ENCODE measurements at regions not wholly inside any gene's neighbourhood (a gene's known extent, or its start where the extent isn't known, plus 50 kb on each side); places are given as distances from the start of the nearest gene placed in this dataset.
"Not testable (repeated sequence)": the region's sequence is repeated elsewhere in the genome, so short reads cannot be mapped to it uniquely, and the experiment has no call there.

DNA sequence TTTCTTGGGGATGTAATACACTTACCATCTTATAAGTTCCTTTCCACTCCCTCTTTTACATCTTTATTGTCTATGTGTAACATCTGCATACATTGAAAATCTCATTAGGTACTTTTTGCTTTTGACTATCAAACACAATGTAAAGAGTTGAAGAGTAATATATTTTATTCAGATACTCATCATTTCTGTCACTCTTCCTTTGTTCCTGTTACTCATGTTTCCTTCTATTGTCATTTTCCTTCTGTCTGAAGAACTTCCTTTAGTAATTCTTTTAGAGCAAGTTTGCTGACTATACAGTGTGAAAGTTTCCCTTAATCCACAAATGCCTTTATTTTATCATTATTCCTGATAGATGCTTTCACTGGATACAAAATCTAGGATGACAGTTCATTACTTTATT, 339.8 kb downstream of the SOX4 start:
- H3K9me3 ChIP-seq (ENCODE audit: control extremely low read depth in 1 of 5, control insufficient read depth in 4 of 5, insufficient read depth in 2 of 5, low read depth in 1 of 5, low read length in 4 of 5), result peaks cover 0 to 12% (median 0%) of the 10 kb centered on the region in 5 experiments
- no peak for DNase-seq
- no peak overlapping the region for H3K4me3 ChIP-seq (ENCODE audit: control insufficient read depth in 1 of 7, extremely low read depth in 1 of 7, insufficient read depth in 4 of 7, low read depth in 2 of 7, low read length in 6 of 7)
- no peak overlapping the region for H3K27ac ChIP-seq (ENCODE audit: insufficient read depth in 1 of 2, low read depth in 1 of 2, low read length in 2 of 2, poor library complexity in 1 of 2, severe bottlenecking in 2 of 2)
- H3K36me3 ChIP-seq (ENCODE audit: control insufficient read depth in 4 of 4, insufficient read depth in 4 of 4, low read length in 3 of 4), result peaks cover 0 to 11% (median 5%) of the 10 kb centered on the region in 4 experiments
- POLR2A ChIA-PET, result no interaction called here
- H3K4me1 ChIP-seq (ENCODE audit: control extremely low read depth in 1 of 4, control insufficient read depth in 4 of 4, insufficient read depth in 4 of 4, low read length in 3 of 4), result no peaks in the 10 kb centered on the region
- CTCF ChIA-PET, result no interaction called here
- H3K27me3 ChIP-seq (replicated peaks in 2 of 5; ENCODE audit: control insufficient read depth in 4 of 5, insufficient read depth in 5 of 5, low read length in 4 of 5), result no peaks in the 10 kb centered on the region

DNA sequence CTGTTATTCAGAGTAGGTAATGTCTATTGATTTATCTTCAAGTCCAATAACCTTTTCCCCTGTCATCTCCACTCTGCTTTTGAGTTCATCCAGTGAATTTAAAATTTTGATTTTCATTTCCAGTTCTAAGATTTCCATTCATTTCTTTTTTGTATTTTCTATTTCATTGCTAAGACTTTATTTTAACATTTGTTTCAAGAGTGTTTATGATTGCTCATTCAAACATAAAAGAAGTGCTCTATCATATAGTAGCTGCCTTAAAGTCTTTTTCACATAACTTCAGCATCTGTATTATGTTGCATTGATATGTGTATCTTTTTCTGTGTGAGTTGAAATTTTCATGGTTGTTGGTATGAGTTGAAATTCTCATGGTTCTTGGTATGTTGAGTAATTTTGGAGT, 341.6 kb downstream of the SOX4 start:
- ChIA-PET POLR2A (no interaction called here), CTCF (no interaction called here)
- Histone ChIP-seq H3K27ac (ENCODE audit: insufficient read depth in 1 of 2, low read depth in 1 of 2, low read length in 2 of 2, poor library complexity in 1 of 2, severe bottlenecking in 2 of 2) (no peak overlapping the region), H3K4me1 (ENCODE audit: control extremely low read depth in 1 of 4, control insufficient read depth in 4 of 4, insufficient read depth in 4 of 4, low read length in 3 of 4) (no peaks in the 10 kb centered on the region), H3K9me3 (ENCODE audit: control extremely low read depth in 1 of 5, control insufficient read depth in 4 of 5, insufficient read depth in 2 of 5, low read depth in 1 of 5, low read length in 4 of 5) (peaks cover 0 to 12% (median 0%) of the 10 kb centered on the region in 5 experiments), H3K36me3 (ENCODE audit: control insufficient read depth in 4 of 4, insufficient read depth in 4 of 4, low read length in 3 of 4) (peaks cover 0 to 11% (median 5%) of the 10 kb centered on the region in 4 experiments), H3K27me3 (replicated peaks in 2 of 5; ENCODE audit: control insufficient read depth in 4 of 5, insufficient read depth in 5 of 5, low read length in 4 of 5) (no peaks in the 10 kb centered on the region), H3K4me3 (ENCODE audit: control insufficient read depth in 1 of 7, extremely low read depth in 1 of 7, insufficient read depth in 4 of 7, low read depth in 2 of 7, low read length in 6 of 7) (no peak overlapping the region)
- DNase-seq, result no peak

DNA sequence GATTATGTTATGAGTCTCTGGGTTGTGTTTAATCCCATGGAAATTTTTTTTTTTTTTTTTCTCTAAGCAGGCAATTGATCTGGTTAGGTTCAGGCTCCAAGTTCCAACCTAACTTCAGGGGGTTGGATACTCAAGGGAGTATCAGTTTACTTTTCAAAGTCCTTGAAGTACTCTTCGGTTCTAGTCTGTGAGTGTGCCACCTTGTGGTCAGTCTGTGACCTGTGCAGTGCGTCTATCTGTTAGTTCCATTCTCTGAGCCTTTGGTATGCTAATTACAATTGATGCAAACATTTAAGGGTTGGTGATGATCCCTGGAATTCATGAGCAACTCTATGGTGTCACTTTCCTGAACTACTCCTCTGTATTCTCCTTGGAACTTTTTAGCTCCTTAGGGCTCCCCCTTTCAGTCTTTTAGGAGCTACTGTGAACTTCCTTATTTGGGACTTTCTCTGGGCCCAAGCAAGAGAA, 342.0 kb downstream of the SOX4 start:
- Histone ChIP-seq H3K4me1 (ENCODE audit: control extremely low read depth in 1 of 4, control insufficient read depth in 4 of 4, insufficient read depth in 4 of 4, low read length in 3 of 4) (no peaks in the 10 kb centered on the region), H3K9me3 (ENCODE audit: control extremely low read depth in 1 of 5, control insufficient read depth in 4 of 5, insufficient read depth in 2 of 5, low read depth in 1 of 5, low read length in 4 of 5) (peaks cover 0 to 10% (median 0%) of the 10 kb centered on the region in 5 experiments), H3K27me3 (replicated peaks in 2 of 5; ENCODE audit: control insufficient read depth in 4 of 5, insufficient read depth in 5 of 5, low read length in 4 of 5) (no peaks in the 10 kb centered on the region), H3K36me3 (ENCODE audit: control insufficient read depth in 4 of 4, insufficient read depth in 4 of 4, low read length in 3 of 4) (peaks cover 0 to 11% (median 3%) of the 10 kb centered on the region in 4 experiments), H3K4me3 (ENCODE audit: control insufficient read depth in 1 of 7, extremely low read depth in 1 of 7, insufficient read depth in 4 of 7, low read depth in 2 of 7, low read length in 6 of 7) (no peak overlapping the region), H3K27ac (ENCODE audit: insufficient read depth in 1 of 2, low read depth in 1 of 2, low read length in 2 of 2, poor library complexity in 1 of 2, severe bottlenecking in 2 of 2) (no peak overlapping the region)
- WGBS (ENCODE audit: insufficient coverage), result 83% methylated on average over 2 of the region's 2 CpGs
- POLR2A ChIA-PET, result no interaction called here
- CTCF ChIA-PET, result no interaction called here
- peak; percentile 14 to 34 (median 28) for DNase-seq

DNA sequence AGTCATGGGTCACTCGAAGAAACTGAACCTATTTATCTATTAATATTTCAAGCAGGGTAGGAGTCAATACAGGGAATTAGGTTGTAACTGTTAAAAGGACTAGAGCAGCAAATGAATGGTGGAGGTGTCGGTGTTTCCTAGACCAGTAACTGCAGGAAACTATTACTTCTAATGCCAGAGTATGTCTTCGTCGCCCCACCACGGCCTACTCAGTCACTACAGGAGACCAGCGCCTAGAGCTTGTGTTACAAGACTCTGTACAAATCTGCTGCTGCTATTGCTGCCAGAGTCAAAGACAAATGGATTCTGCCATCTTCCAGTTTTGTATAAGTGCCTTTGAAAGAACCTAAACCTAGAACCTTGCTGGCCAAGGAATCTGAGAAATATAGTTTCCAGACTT, 343.9 kb downstream of the SOX4 start:
- Histone ChIP-seq H3K36me3 (ENCODE audit: control insufficient read depth in 4 of 4, insufficient read depth in 4 of 4, low read length in 3 of 4) (no peaks in the 10 kb centered on the region), H3K9me3 (ENCODE audit: control extremely low read depth in 1 of 5, control insufficient read depth in 4 of 5, insufficient read depth in 2 of 5, low read depth in 1 of 5, low read length in 4 of 5) (peaks cover 0 to 5% (median 0%) of the 10 kb centered on the region in 5 experiments), H3K27ac (ENCODE audit: insufficient read depth in 1 of 2, low read depth in 1 of 2, low read length in 2 of 2, poor library complexity in 1 of 2, severe bottlenecking in 2 of 2) (no peak overlapping the region), H3K4me1 (ENCODE audit: control extremely low read depth in 1 of 4, control insufficient read depth in 4 of 4, insufficient read depth in 4 of 4, low read length in 3 of 4) (peaks cover 0 to 4% (median 2%) of the 10 kb centered on the region in 4 experiments), H3K27me3 (replicated peaks in 2 of 5; ENCODE audit: control insufficient read depth in 4 of 5, insufficient read depth in 5 of 5, low read length in 4 of 5) (no peaks in the 10 kb centered on the region), H3K4me3 (ENCODE audit: control insufficient read depth in 1 of 7, extremely low read depth in 1 of 7, insufficient read depth in 4 of 7, low read depth in 2 of 7, low read length in 6 of 7) (no peak overlapping the region)
- WGBS (ENCODE audit: insufficient coverage), result 90% methylated on average over 5 of the region's 6 CpGs
- CTCF ChIA-PET, result interaction anchor here (0.6 to 1.7 kb wide), 4 partner anchors 9 to 161 kb away, joined by 3 to 5 read pairs (median 3); no protein-coding TSS in a partner anchor
- POLR2A ChIA-PET, result no interaction called here
- no peak for DNase-seq

DNA sequence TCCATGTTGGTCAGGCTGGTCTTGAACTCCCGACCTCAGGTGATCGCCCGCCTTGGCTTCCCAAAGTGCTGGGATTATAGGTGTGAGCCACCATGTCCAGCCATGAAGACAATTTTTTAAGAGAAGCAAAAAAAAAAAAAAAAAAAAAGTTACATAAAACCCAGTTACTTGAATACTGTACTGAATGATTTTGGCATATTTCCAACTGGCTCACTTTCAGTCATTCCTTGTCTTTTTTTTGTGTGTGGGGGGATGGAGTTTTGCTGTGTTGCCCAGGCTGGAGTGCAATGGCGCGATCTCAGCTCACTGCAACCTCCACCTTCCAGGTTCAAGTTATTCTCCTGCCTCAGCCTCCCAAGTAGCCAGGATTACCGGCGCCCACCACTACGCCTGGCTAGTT, 345.5 kb downstream of the SOX4 start:
- DNase-seq; CTCF ChIA-PET; H3K27ac ChIP-seq (ENCODE audit: insufficient read depth in 1 of 2, low read depth in 1 of 2, low read length in 2 of 2, poor library complexity in 1 of 2, severe bottlenecking in 2 of 2); H3K4me3 ChIP-seq (ENCODE audit: control insufficient read depth in 1 of 7, extremely low read depth in 1 of 7, insufficient read depth in 4 of 7, low read depth in 2 of 7, low read length in 6 of 7); POLR2A ChIA-PET; H3K36me3 ChIP-seq (ENCODE audit: control insufficient read depth in 4 of 4, insufficient read depth in 4 of 4, low read length in 3 of 4); H3K27me3 ChIP-seq (replicated peaks in 2 of 5; ENCODE audit: control insufficient read depth in 4 of 5, insufficient read depth in 5 of 5, low read length in 4 of 5); H3K9me3 ChIP-seq (ENCODE audit: control extremely low read depth in 1 of 5, control insufficient read depth in 4 of 5, insufficient read depth in 2 of 5, low read depth in 1 of 5, low read length in 4 of 5): not testable (repeated sequence)
- WGBS (ENCODE audit: insufficient coverage), result 100% methylated on average over 3 of the region's 8 CpGs
- peaks cover 0 to 13% (median 4%) of the 10 kb centered on the region in 4 experiments for H3K4me1 ChIP-seq (ENCODE audit: control extremely low read depth in 1 of 4, control insufficient read depth in 4 of 4, insufficient read depth in 4 of 4, low read length in 3 of 4)

DNA sequence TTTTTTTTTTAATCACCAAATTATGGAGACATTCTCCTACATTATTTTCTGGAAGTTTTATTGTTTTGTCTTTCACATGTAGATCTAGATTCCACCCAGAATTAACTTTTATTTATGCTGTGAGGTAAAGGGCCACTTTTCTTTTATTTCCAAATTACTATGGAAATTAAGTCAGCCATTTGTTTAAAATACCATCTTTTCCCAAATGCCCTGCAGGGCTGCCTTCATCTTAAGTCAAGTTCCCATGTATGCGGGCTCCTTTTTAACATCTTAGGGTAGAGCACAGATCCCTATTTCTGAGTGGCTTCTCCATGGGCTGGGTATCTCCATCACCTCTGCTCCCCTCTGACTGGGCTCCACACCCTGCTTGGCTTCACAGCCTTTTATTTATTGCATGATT, 348.4 kb downstream of the SOX4 start:
- Histone ChIP-seq H3K27ac (ENCODE audit: insufficient read depth in 1 of 2, low read depth in 1 of 2, low read length in 2 of 2, poor library complexity in 1 of 2, severe bottlenecking in 2 of 2) (no peak overlapping the region), H3K4me1 (ENCODE audit: control extremely low read depth in 1 of 4, control insufficient read depth in 4 of 4, insufficient read depth in 4 of 4, low read length in 3 of 4) (peaks cover 0 to 13% (median 4%) of the 10 kb centered on the region in 4 experiments), H3K36me3 (ENCODE audit: control insufficient read depth in 4 of 4, insufficient read depth in 4 of 4, low read length in 3 of 4) (no peaks in the 10 kb centered on the region), H3K9me3 (ENCODE audit: control extremely low read depth in 1 of 5, control insufficient read depth in 4 of 5, insufficient read depth in 2 of 5, low read depth in 1 of 5, low read length in 4 of 5) (no peaks in the 10 kb centered on the region), H3K4me3 (ENCODE audit: control insufficient read depth in 1 of 7, extremely low read depth in 1 of 7, insufficient read depth in 4 of 7, low read depth in 2 of 7, low read length in 6 of 7) (no peak overlapping the region), H3K27me3 (replicated peaks in 2 of 5; ENCODE audit: control insufficient read depth in 4 of 5, insufficient read depth in 5 of 5, low read length in 4 of 5) (no peaks in the 10 kb centered on the region)
- 100% methylated on average over 1 of the region's 1 CpG for WGBS (ENCODE audit: insufficient coverage)
- ChIA-PET POLR2A (no interaction called here), CTCF (no interaction called here)
- DNase-seq, result no peak

DNA sequence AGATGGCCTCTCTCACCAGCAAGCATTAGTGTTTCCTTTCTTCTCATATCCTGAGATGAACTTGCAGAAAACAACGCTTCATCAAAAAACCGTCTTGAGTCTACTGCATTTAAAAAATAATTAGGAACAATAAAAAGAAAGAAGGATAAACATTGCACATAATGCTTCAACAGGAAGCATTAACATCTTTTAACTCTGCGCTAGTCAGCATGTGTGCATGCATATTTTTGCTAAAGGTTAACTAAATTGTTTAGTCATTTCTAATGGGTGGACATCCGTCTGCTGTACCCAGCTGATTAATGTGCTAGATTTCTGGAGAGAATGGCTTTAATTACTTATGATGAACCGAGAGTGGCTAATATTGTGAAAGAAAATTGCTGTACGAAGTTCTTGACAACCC, 349.3 kb downstream of the SOX4 start:
- CTCF ChIA-PET, result no interaction called here
- no peak overlapping the region for H3K4me3 ChIP-seq (ENCODE audit: control insufficient read depth in 1 of 7, extremely low read depth in 1 of 7, insufficient read depth in 4 of 7, low read depth in 2 of 7, low read length in 6 of 7)
- no peaks in the 10 kb centered on the region for H3K9me3 ChIP-seq (ENCODE audit: control extremely low read depth in 1 of 5, control insufficient read depth in 4 of 5, insufficient read depth in 2 of 5, low read depth in 1 of 5, low read length in 4 of 5)
- H3K36me3 ChIP-seq (ENCODE audit: control insufficient read depth in 4 of 4, insufficient read depth in 4 of 4, low read length in 3 of 4), result no peaks in the 10 kb centered on the region
- DNase-seq, result peak in 2 of 3 donors; percentile 21 to 29
- H3K27ac ChIP-seq (ENCODE audit: insufficient read depth in 1 of 2, low read depth in 1 of 2, low read length in 2 of 2, poor library complexity in 1 of 2, severe bottlenecking in 2 of 2), result no peak overlapping the region
- peaks cover 0 to 17% (median 5%) of the 10 kb centered on the region in 4 experiments for H3K4me1 ChIP-seq (ENCODE audit: control extremely low read depth in 1 of 4, control insufficient read depth in 4 of 4, insufficient read depth in 4 of 4, low read length in 3 of 4)
- WGBS (ENCODE audit: insufficient coverage), result 58% methylated on average over 2 of the region's 6 CpGs
- POLR2A ChIA-PET, result no interaction called here
- no peaks in the 10 kb centered on the region for H3K27me3 ChIP-seq (replicated peaks in 2 of 5; ENCODE audit: control insufficient read depth in 4 of 5, insufficient read depth in 5 of 5, low read length in 4 of 5)
